Mucosa of descending colon (tissue), 3 donors: ENCODE measurements at regions not wholly inside any gene's neighbourhood (a gene's known extent, or its start where the extent isn't known, plus 50 kb on each side); places are given as distances from the start of the nearest gene placed in this dataset.
"Not testable (repeated sequence)": the region's sequence is repeated elsewhere in the genome, so short reads cannot be mapped to it uniquely, and the experiment has no call there.

Experiments
- ATAC-seq: fragments of 200-7000 bp; cut with Tn5 transposase; one replicate; pipeline ENCODE4 v1.9.1; 2020; ENCODE audit warnings: mild to moderate bottlenecking, moderate library complexity
- DNase-seq, 3 donors: peaks; one replicate each; pipeline ENCODE4 v3.0.0-alpha.2; 2020
- H3K36me3 ChIP-seq: fragments of 200-600 bp; one replicate; pipeline ENCODE4 v1.8.0; 2021; ENCODE audit warnings: low read depth, mild to moderate bottlenecking
- H3K4me1 ChIP-seq: fragments of 200-600 bp; one replicate; pipeline ENCODE4 v1.8.0; 2021; ENCODE audit warnings: low read depth, mild to moderate bottlenecking
- H3K4me3 ChIP-seq: fragments of 200-600 bp; one replicate; pipeline ENCODE4 v1.8.0; 2021; ENCODE audit warnings: mild to moderate bottlenecking
- H3K9me3 ChIP-seq: fragments of 200-600 bp; one replicate; pipeline ENCODE4 v1.8.0; 2021; ENCODE audit warnings: mild to moderate bottlenecking
- CTCF ChIP-seq: fragments of 200-600 bp; IDR thresholded peaks from one replicate; pipeline ENCODE4 v1.8.0; 2022; ENCODE audit warnings: antibody characterized with exemption, mild to moderate bottlenecking
- intact Hi-C, 2 donors: fragments of 100-400 bp; cut with DNase I in 1 of 2; cut with micrococcal nuclease in 1 of 2; formaldehyde crosslinking; loops; one replicate each; pipeline versions ENCODE4 v1.11.0 to v1.11.1; 2022; cut with DNase I, micrococcal nuclease
- donor health status: DM: no; HTN: no; CAD: no; lungs with moderate emphysema.
- donor health status: DM: no; HTN: no; CAD: no.
- donor health status: DM: no; HTN: yes; CAD: no.

- no peaks in the 10 kb centered on the region for H3K36me3 ChIP-seq
- ATAC-seq (peak; percentile 31), DNase-seq (no peak)
- no peak overlapping the region for H3K4me3 ChIP-seq
- no peaks in the 10 kb centered on the region for H3K9me3 ChIP-seq
- TF ChIP-seq CTCF, result no peak
- intact Hi-C loops, result no loop called here
- H3K4me1 ChIP-seq, result no peaks in the 10 kb centered on the region
Measured at GRCh38 chr14:71454513-71455332, 477.5 kb upstream of the RGS6 start.

GRCh38 chr14:71460091-71460490 lies 472.1 kb upstream of the RGS6 start:
- DNase-seq (no peak), ATAC-seq (no peak)
- H3K4me3 ChIP-seq, result no peak overlapping the region
- no peak for TF ChIP-seq CTCF
- H3K4me1 ChIP-seq, result no peaks in the 10 kb centered on the region
- no peaks in the 10 kb centered on the region for H3K36me3 ChIP-seq
- no peaks in the 10 kb centered on the region for H3K9me3 ChIP-seq
- intact Hi-C loops, result no loop called here

DNA sequence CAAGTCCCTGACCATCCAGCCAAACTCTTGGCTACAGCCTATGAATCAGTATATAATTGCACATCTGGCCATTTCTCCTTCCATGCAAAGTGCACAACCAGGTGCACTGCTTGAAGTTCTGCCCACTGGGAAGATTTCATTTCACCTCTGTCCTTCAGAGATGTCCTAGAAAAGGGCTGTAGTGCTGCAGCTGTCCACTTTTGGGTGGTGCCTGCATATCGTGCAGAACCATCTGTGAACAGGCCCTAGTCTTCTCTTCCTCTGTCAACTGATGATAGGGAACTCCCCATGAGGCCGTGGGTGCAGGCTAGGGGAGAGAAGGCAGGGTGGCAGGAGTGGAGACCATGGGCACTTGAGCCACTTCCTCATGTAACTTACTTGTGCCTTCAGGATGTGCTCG lies 470.6 kb upstream of the RGS6 start:
- intact Hi-C loops, H3K4me1 ChIP-seq, DNase-seq, H3K9me3 ChIP-seq, ATAC-seq, H3K4me3 ChIP-seq, H3K36me3 ChIP-seq: not testable (repeated sequence)

DNA sequence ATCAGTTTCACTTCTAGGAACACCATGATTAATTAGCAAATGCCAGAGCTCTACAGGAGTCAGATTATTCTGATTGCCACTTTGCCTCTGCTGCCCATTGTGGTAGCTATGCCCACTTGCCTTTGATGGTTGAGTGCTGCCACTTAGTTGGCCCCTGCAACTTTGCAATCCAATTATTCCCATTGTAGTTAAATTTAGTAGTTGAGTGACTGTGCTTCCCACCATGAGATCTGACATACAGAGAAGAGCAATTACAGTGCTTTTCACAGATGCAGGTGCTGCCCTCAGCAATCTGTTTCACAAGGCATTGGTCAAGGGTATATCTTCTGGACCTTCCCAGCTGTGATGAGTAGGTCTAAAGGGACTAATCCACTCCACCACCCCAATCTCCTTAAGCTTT lies 468.4 kb upstream of the RGS6 start:
- no peak for TF ChIP-seq CTCF
- Histone ChIP-seq H3K4me3 (no peak overlapping the region), H3K36me3 (no peaks in the 10 kb centered on the region), H3K9me3 (no peaks in the 10 kb centered on the region), H3K4me1 (no peaks in the 10 kb centered on the region)
- intact Hi-C loops, result no loop called here
- DNase-seq (no peak), ATAC-seq (no peak)

DNA sequence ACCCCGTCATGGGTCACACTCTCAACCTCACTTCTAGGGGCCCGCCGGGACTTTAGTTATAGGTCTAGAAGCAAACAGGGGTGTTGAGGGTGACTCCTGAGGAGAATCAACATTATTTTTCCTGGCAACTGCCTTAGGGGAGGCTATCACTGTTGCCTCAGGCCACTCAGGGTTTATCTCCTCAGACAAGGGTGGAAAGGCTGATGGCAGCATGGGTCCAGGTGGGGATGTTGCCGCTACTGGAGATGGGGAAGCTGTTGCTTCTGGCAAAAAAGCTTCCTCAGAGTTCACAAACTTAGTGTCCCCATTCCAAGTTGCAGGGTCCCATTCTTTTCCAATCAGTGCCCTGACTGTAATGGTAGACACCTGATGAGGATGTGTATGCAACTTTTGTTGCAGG lies 467.4 kb upstream of the RGS6 start:
- intact Hi-C loops, result no loop called here

More for the DNA sequence above, 467.4 kb upstream of the RGS6 start:
- no peaks in the 10 kb centered on the region for H3K36me3 ChIP-seq
- no peak for TF ChIP-seq CTCF
- DNase-seq (no peak), ATAC-seq (no peak)
- H3K4me1 ChIP-seq, result no peaks in the 10 kb centered on the region
- no peaks in the 10 kb centered on the region for H3K9me3 ChIP-seq
- no peak overlapping the region for H3K4me3 ChIP-seq
